ENCODE measurements at regions not wholly inside any gene's neighbourhood (a gene's known extent, or its start where the extent isn't known, plus 50 kb on each side); places are given as distances from the start of the nearest gene placed in this dataset.

- no peak for DNase-seq
- no peak overlapping the region for H3K27ac ChIP-seq
- 85% methylated on average over 5 of the region's 5 CpGs for WGBS, 2 donors
- H3K27me3 ChIP-seq: no peaks in the 10 kb centered on the region
- H3K4me1 ChIP-seq: peaks cover 5% of the 10 kb centered on the region
- H3K4me3 ChIP-seq: no peak overlapping the region
- intact Hi-C loops (cut with DNase I; ENCODE audit: low total_unique reads): no loop called here
- H3K36me3 ChIP-seq (ENCODE audit: low read depth, missing control alignments): no peaks in the 10 kb centered on the region
- H3K9me3 ChIP-seq: no peaks in the 10 kb centered on the region
- TF ChIP-seq CTCF (IDR thresholded peaks at IDR 0.05): no peak
- no peak for TF ChIP-seq POLR2A (IDR thresholded peaks at IDR 0.05)
Observed at GRCh38 chr5:158639881-158640592, 459.7 kb downstream of the EBF1 start.

- Histone ChIP-seq H3K4me1 (peaks cover 5% of the 10 kb centered on the region), H3K9me3 (no peaks in the 10 kb centered on the region), H3K27ac (no peak overlapping the region), H3K4me3 (no peak overlapping the region), H3K36me3 (ENCODE audit: low read depth, missing control alignments) (no peaks in the 10 kb centered on the region), H3K27me3 (no peaks in the 10 kb centered on the region)
- no peak for TF ChIP-seq POLR2A (IDR thresholded peaks at IDR 0.05)
- TF ChIP-seq CTCF (IDR thresholded peaks at IDR 0.05): no peak
- no peak for DNase-seq
- WGBS, 2 donors: 84 to 92% methylated on average over 3 of the region's 3 CpGs
- intact Hi-C loops (cut with DNase I; ENCODE audit: low total_unique reads): no loop called here
Observed at GRCh38 chr5:158638396-158638795, 461.3 kb downstream of the EBF1 start.

GRCh38 chr5:158637039-158637438, 462.7 kb downstream of the EBF1 start:
- no peaks in the 10 kb centered on the region for H3K4me1 ChIP-seq
- 0 to 15% methylated on average over 1 of the region's 1 CpG for WGBS, 2 donors
- no peak for DNase-seq
- H3K27me3 ChIP-seq: no peaks in the 10 kb centered on the region
- TF ChIP-seq CTCF (IDR thresholded peaks at IDR 0.05): no peak
- no peak for TF ChIP-seq POLR2A (IDR thresholded peaks at IDR 0.05)
- no peaks in the 10 kb centered on the region for H3K36me3 ChIP-seq (ENCODE audit: low read depth, missing control alignments)
- no peak overlapping the region for H3K27ac ChIP-seq
- intact Hi-C loops (cut with DNase I; ENCODE audit: low total_unique reads): no loop called here
- H3K4me3 ChIP-seq: no peak overlapping the region
- H3K9me3 ChIP-seq: no peaks in the 10 kb centered on the region

GRCh38 chr5:158635565-158635964, 464.2 kb downstream of the EBF1 start:
- TF ChIP-seq POLR2A (IDR thresholded peaks at IDR 0.05): no peak
- no peak for TF ChIP-seq CTCF (IDR thresholded peaks at IDR 0.05)
- Histone ChIP-seq H3K4me1 (no peaks in the 10 kb centered on the region), H3K4me3 (no peak overlapping the region), H3K27me3 (no peaks in the 10 kb centered on the region), H3K9me3 (no peaks in the 10 kb centered on the region), H3K36me3 (ENCODE audit: low read depth, missing control alignments) (no peaks in the 10 kb centered on the region), H3K27ac (no peak overlapping the region)
- WGBS, 2 donors: 93% methylated on average over 5 of the region's 5 CpGs
- intact Hi-C loops (cut with DNase I; ENCODE audit: low total_unique reads): no loop called here
- DNase-seq: no peak

- H3K4me3 ChIP-seq: no peak overlapping the region
- no peaks in the 10 kb centered on the region for H3K4me1 ChIP-seq
- intact Hi-C loops (cut with DNase I; ENCODE audit: low total_unique reads): no loop called here
- DNase-seq: no peak
- H3K27ac ChIP-seq: no peak overlapping the region
- no peaks in the 10 kb centered on the region for H3K9me3 ChIP-seq
- H3K27me3 ChIP-seq: no peaks in the 10 kb centered on the region
- TF ChIP-seq POLR2A (IDR thresholded peaks at IDR 0.05) (no peak), CTCF (IDR thresholded peaks at IDR 0.05) (no peak)
- H3K36me3 ChIP-seq (ENCODE audit: low read depth, missing control alignments): no peaks in the 10 kb centered on the region
- WGBS, 2 donors: 54 to 71% methylated on average over 2 of the region's 2 CpGs
Observed at GRCh38 chr5:158634714-158635113, 465.0 kb downstream of the EBF1 start.
